SK-N-SH treated with all-trans-retinoic acid at 6 μM for 48 hours (cell line): ENCODE measurements at regions not wholly inside any gene's neighbourhood (a gene's known extent, or its start where the extent isn't known, plus 50 kb on each side); places are given as distances from the start of the nearest gene placed in this dataset.

Experiments used
- ARNTL ChIP-seq: fragments of 450-650 bp; formaldehyde crosslinking; IDR thresholded peaks from 2 replicates; pipeline ENCODE4 v1.5.0; 2020; ENCODE audit warnings: low read depth, mild to moderate bottlenecking, moderate library complexity, borderline replicate concordance
- CSRNP3 ChIP-seq: fragments of 250-450 bp; sonication (Bioruptor Pico); IDR thresholded peaks from 2 replicates; pipeline ENCODE4 v1.5.1; 2021; ENCODE audit warnings: mild to moderate bottlenecking, moderate library complexity
- GLIS3 ChIP-seq: fragments of 250-450 bp; sonication (Bioruptor Pico); IDR thresholded peaks from 2 replicates; pipeline ENCODE4 v1.5.0; 2020; ENCODE audit warnings: mild to moderate bottlenecking, moderate library complexity
- ISL1 ChIP-seq: fragments of 250-450 bp; sonication (Bioruptor Pico); IDR thresholded peaks from 2 replicates; pipeline ENCODE4 v2.1.2; 2022; ENCODE audit warnings: mild to moderate bottlenecking, moderate library complexity
- OSR1 ChIP-seq: fragments of 250-450 bp; sonication (Bioruptor Pico); IDR thresholded peaks from 2 replicates; pipeline ENCODE4 v1.8.0; 2022; ENCODE audit warnings: moderate library complexity, mild to moderate bottlenecking, inconsistent platforms
- PATZ1 ChIP-seq: fragments of 250-450 bp; sonication (Bioruptor Pico); IDR thresholded peaks from 2 replicates; pipeline ENCODE4 v1.8.0; 2020; ENCODE audit warnings: mild to moderate bottlenecking, moderate library complexity, borderline replicate concordance
- POU6F1 ChIP-seq: fragments of 250-450 bp; sonication (Bioruptor Pico); IDR thresholded peaks from 2 replicates; pipeline ENCODE4 v1.8.0; 2021; ENCODE audit warnings: low read depth, mild to moderate bottlenecking, moderate library complexity, borderline replicate concordance
- RARB ChIP-seq: fragments of 250-450 bp; sonication (Bioruptor Pico); IDR thresholded peaks from 2 replicates; pipeline ENCODE4 v1.8.0; 2021; ENCODE audit warnings: mild to moderate bottlenecking, moderate library complexity
- TCF4 ChIP-seq: fragments of 250-450 bp; sonication (Bioruptor Pico); IDR thresholded peaks from 2 replicates; pipeline ENCODE4 v1.8.0; 2021; ENCODE audit warnings: mild to moderate bottlenecking, moderate library complexity, borderline replicate concordance
- ZC3H10 ChIP-seq: fragments of 250-450 bp; sonication (Bioruptor Pico); IDR thresholded peaks from 2 replicates; pipeline ENCODE4 v1.5.1; 2021; ENCODE audit warnings: mild to moderate bottlenecking, moderate library complexity
- ZFP3 ChIP-seq: fragments of 250-450 bp; sonication (Bioruptor Pico); IDR thresholded peaks from 2 replicates; pipeline ENCODE4 v1.5.0; 2020; ENCODE audit warnings: mild to moderate bottlenecking, moderate library complexity
- ZFP30 ChIP-seq: fragments of 450-650 bp; formaldehyde crosslinking; IDR thresholded peaks from 2 replicates; pipeline ENCODE4 v1.5.0; 2022; ENCODE audit warnings: mild to moderate bottlenecking, moderate library complexity
- ZNF565 ChIP-seq: fragments of 450-650 bp; formaldehyde crosslinking; conservative IDR thresholded peaks from 2 replicates; pipeline ENCODE4 v1.5.0; 2020; ENCODE audit warnings: low read depth, mild to moderate bottlenecking, moderate library complexity

- TF ChIP-seq PATZ1 (CRISPR knock-in tag) (no peak), ARNTL (CRISPR knock-in tag) (no peak), RARB (CRISPR knock-in tag) (no peak), GLIS3 (CRISPR knock-in tag) (no peak), ISL1 (CRISPR knock-in tag) (no peak), CSRNP3 (no peak), POU6F1 (CRISPR knock-in tag) (no peak), OSR1 (no peak), ZFP3 (no peak), ZNF565 (CRISPR knock-in tag) (no peak), ZFP30 (no peak), TCF4 (CRISPR knock-in tag) (no peak), ZC3H10 (CRISPR knock-in tag) (no peak)
These were observed 72.2 kb upstream of the TAF1B start for GRCh38 chr2:9771101-9771449.
